Hepatocyte (in vitro differentiated cells): ENCODE measurements at regions not wholly inside any gene's neighbourhood (a gene's known extent, or its start where the extent isn't known, plus 50 kb on each side); places are given as distances from the start of the nearest gene placed in this dataset.

Experiments
- EZH2 ChIP-seq: fragments of 200-600 bp; sonication (generic); IDR thresholded peaks from 2 replicates; pipeline ENCODE4 v1.6.1; 2016; ENCODE audit warnings: antibody characterized with exemption, mild to moderate bottlenecking, borderline replicate concordance
- TF ChIP-seq, protein P1 (sequence below): fragments of 200-600 bp; sonication (generic); IDR thresholded peaks from 2 replicates; pipeline ENCODE4 v1.5.1; 2016; ENCODE audit warnings: antibody characterized with exemption, mild to moderate bottlenecking; ENCODE audit not compliant: poor library complexity

DNA sequence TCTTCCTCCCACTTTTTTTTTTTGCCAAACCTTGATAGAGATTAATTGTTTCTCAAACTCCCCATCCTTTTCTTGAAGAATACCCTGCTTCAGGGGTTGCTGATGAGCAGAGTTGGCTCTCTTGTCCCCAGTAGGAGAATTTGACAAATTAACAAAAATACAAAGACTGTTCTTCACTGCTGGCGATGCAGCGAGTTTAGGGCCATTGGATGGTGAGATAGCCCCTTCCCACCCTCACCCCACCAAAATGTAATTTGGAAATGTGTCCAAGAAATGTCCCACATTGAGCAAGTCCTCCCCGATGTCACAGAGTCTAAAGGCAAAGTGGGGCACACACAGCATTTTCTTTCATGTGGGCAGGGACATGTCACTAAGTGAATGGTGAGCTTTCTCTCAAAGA is 136.0 kb upstream of the RARB start:
- TF ChIP-seq, protein P1, sequence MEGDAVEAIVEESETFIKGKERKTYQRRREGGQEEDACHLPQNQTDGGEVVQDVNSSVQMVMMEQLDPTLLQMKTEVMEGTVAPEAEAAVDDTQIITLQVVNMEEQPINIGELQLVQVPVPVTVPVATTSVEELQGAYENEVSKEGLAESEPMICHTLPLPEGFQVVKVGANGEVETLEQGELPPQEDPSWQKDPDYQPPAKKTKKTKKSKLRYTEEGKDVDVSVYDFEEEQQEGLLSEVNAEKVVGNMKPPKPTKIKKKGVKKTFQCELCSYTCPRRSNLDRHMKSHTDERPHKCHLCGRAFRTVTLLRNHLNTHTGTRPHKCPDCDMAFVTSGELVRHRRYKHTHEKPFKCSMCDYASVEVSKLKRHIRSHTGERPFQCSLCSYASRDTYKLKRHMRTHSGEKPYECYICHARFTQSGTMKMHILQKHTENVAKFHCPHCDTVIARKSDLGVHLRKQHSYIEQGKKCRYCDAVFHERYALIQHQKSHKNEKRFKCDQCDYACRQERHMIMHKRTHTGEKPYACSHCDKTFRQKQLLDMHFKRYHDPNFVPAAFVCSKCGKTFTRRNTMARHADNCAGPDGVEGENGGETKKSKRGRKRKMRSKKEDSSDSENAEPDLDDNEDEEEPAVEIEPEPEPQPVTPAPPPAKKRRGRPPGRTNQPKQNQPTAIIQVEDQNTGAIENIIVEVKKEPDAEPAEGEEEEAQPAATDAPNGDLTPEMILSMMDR = no peak
- TF ChIP-seq EZH2 = no peak
